ENCODE measurements at regions not wholly inside any gene's neighbourhood (a gene's known extent, or its start where the extent isn't known, plus 50 kb on each side); places are given as distances from the start of the nearest gene placed in this dataset.
A peak's percentile ranks its signal among the peaks of the same experiment; 100 is the strongest.
"Not testable (repeated sequence)": the region's sequence is repeated elsewhere in the genome, so short reads cannot be mapped to it uniquely, and the experiment has no call there.

GRCh38 chr2:204401114-204401513 is 144.2 kb upstream of the PARD3B start:
- no peaks in the 10 kb centered on the region for H3K4me1 ChIP-seq
- ATAC-seq (no peak), DNase-seq (ENCODE audit: low read depth in 1 of 2, low spot score in 1 of 2) (no peak), FAIRE-seq (no peak)
- WGBS (ENCODE audit: missing lambda C conversion rate), result 25% methylated on average over 5 of the region's 5 CpGs
- ChIA-PET CTCF (no interaction called here), POLR2A (no interaction called here)
- no peak overlapping the region for H3K27ac ChIP-seq
- no peak overlapping the region for H3K4me3 ChIP-seq
- TF ChIP-seq FOXS1 (CRISPR knock-in tag; IDR thresholded peaks at IDR 0.05) (no peak), KDM5A (IDR thresholded peaks at IDR 0.05) (no peak), TP53 (CRISPR knock-in tag; IDR thresholded peaks at IDR 0.05) (no peak), CEBPB (IDR thresholded peaks at IDR 0.05) (no peak)
- H3K4me2 ChIP-seq, result no peak overlapping the region
- no peaks in the 10 kb centered on the region for H3K9me3 ChIP-seq

GRCh38 chr2:204407204-204408014 is 137.9 kb upstream of the PARD3B start:
- POLR2A ChIA-PET, result no interaction called here
- H3K27ac ChIP-seq, result no peak overlapping the region

GRCh38 chr2:204412782-204413181 is 132.5 kb upstream of the PARD3B start:
- H3K4me3 ChIP-seq; H3K4me2 ChIP-seq; H3K4me1 ChIP-seq; DNase-seq (ENCODE audit: low read depth in 1 of 2, low spot score in 1 of 2); H3K27ac ChIP-seq; CTCF ChIA-PET; POLR2A ChIA-PET; ATAC-seq; FAIRE-seq: not testable (repeated sequence)
- H3K9me3 ChIP-seq, result peaks cover 29% of the 10 kb centered on the region; the same call in 2 of the 3 replicates
- 21% methylated on average over 2 of the region's 2 CpGs for WGBS (ENCODE audit: missing lambda C conversion rate)
- TF ChIP-seq ZFP36 (IDR thresholded peaks at IDR 0.05; ENCODE audit: borderline replicate concordance, partially characterized antibody), result peak; percentile 91

More at GRCh38 chr2:204407204-204408014, 137.9 kb upstream of the PARD3B start:
- FAIRE-seq, result no peak
- DNase-seq (ENCODE audit: low read depth in 1 of 2, low spot score in 1 of 2), result peak; percentile 2 to 41
- Histone ChIP-seq H3K9me3 (peaks cover 13% of the 10 kb centered on the region; the same call in 2 of the 3 replicates), H3K4me3 (no peak overlapping the region), H3K4me2 (peak overlapping the region; percentile 19; the same call in 2 of the 3 replicates), H3K4me1 (peaks cover 15% of the 10 kb centered on the region)
- TF ChIP-seq SREBF2 (IDR thresholded peaks at IDR 0.05) (no peak), CBX8 (IDR thresholded peaks at IDR 0.05) (no peak)
- CTCF ChIA-PET, result interaction anchor here (1.0 kb wide), 1 partner anchor 8 kb away, joined by 4 read pairs; no protein-coding TSS in a partner anchor
- peak; percentile 57 to 90; a peak in 5 of 6 replicates for ATAC-seq
- WGBS (ENCODE audit: missing lambda C conversion rate), result 50% methylated on average over 6 of the region's 6 CpGs

- WGBS (ENCODE audit: missing lambda C conversion rate), result 53% methylated on average over 7 of the region's 7 CpGs
- no peak overlapping the region for H3K4me2 ChIP-seq
- peaks cover 29% of the 10 kb centered on the region; the same call in 2 of the 3 replicates for H3K9me3 ChIP-seq
- FAIRE-seq, result no peak
- no peak for ATAC-seq
- no peaks in the 10 kb centered on the region for H3K4me1 ChIP-seq
- no peak overlapping the region for H3K27ac ChIP-seq
- POLR2A ChIA-PET, result no interaction called here
- TF ChIP-seq ZSCAN20 (CRISPR knock-in tag; IDR thresholded peaks at IDR 0.05), result no peak
- TF ChIP-seq NFE2L2 (conservative IDR thresholded peaks at IDR 0.05; ENCODE audit: low read length), result no peak
- no peak for TF ChIP-seq ZNF302 (CRISPR knock-in tag; IDR thresholded peaks at IDR 0.05)
- TF ChIP-seq ESRRA (IDR thresholded peaks at IDR 0.05; ENCODE audit: borderline replicate concordance, low read length), result no peak
- no peak for TF ChIP-seq EHF (CRISPR knock-in tag; IDR thresholded peaks at IDR 0.05)
- no peak for TF ChIP-seq RCOR1 (IDR thresholded peaks at IDR 0.05; ENCODE audit: low read depth, low read length)
- no peak for TF ChIP-seq BCL3 (IDR thresholded peaks at IDR 0.05)
- TF ChIP-seq POLR2A (IDR thresholded peaks at IDR 0.05; ENCODE audit: low read length), result no peak
- no peak for TF ChIP-seq JUN (IDR thresholded peaks at IDR 0.05)
- TF ChIP-seq POLR2AphosphoS2 (conservative IDR thresholded peaks at IDR 0.05; ENCODE audit: low read length), result no peak
- no peak for TF ChIP-seq MAX (IDR thresholded peaks at IDR 0.05)
- TF ChIP-seq PHF8 (IDR thresholded peaks at IDR 0.05; ENCODE audit: borderline replicate concordance, low read depth), result no peak
- no peak for TF ChIP-seq E2F6 (IDR thresholded peaks at IDR 0.05; ENCODE audit: borderline replicate concordance, low read depth)
- TF ChIP-seq HDAC2 (IDR thresholded peaks at IDR 0.05), result no peak
- no peak overlapping the region for H3K4me3 ChIP-seq
- CTCF ChIA-PET, result interaction anchor here (0.6 to 1.0 kb wide), 2 partner anchors 9 to 255 kb away, joined by 3 to 4 read pairs; no protein-coding TSS in a partner anchor
- DNase-seq (ENCODE audit: low read depth in 1 of 2, low spot score in 1 of 2), result no peak
Observed at GRCh38 chr2:204415406-204416181, 129.7 kb upstream of the PARD3B start.
